Activated naive CD4-positive, alpha-beta T cell treated with anti-CD3 and anti-CD28 coated beads, Interleukin-2, amount 50 U/mL, for 72 hours (primary cell): ENCODE measurements at regions not wholly inside any gene's neighbourhood (a gene's known extent, or its start where the extent isn't known, plus 50 kb on each side); places are given as distances from the start of the nearest gene placed in this dataset.

Experiments
- ATAC-seq, 2 donors: fragments of 150-1000 bp; cut with Tn5 transposase; 2 replicates each; pipeline ENCODE4 v1.10.0; 2021; ENCODE audit warnings: mild to moderate bottlenecking in 2 of 2, moderate library complexity in 2 of 2
- DNase-seq, 2 donors: peaks; one replicate each; pipeline ENCODE4 v3.0.0; 2021 to 2022; ENCODE audit warnings: low spot score in 2 of 2
- H3K27ac Mint-ChIP-seq, 2 donors: one replicate each; pipeline ENCODE4 v1.8.0; 2022; ENCODE audit warnings: mild to moderate bottlenecking in 2 of 2, mixed read lengths in 2 of 2
- H3K36me3 Mint-ChIP-seq, 2 donors: one replicate each; pipeline ENCODE4 v1.8.0; 2022; ENCODE audit warnings: mixed read lengths in 2 of 2
- H3K9me3 Mint-ChIP-seq, 2 donors: one replicate each; pipeline ENCODE4 v1.8.0; 2022; ENCODE audit warnings: mixed read lengths in 2 of 2

DNA sequence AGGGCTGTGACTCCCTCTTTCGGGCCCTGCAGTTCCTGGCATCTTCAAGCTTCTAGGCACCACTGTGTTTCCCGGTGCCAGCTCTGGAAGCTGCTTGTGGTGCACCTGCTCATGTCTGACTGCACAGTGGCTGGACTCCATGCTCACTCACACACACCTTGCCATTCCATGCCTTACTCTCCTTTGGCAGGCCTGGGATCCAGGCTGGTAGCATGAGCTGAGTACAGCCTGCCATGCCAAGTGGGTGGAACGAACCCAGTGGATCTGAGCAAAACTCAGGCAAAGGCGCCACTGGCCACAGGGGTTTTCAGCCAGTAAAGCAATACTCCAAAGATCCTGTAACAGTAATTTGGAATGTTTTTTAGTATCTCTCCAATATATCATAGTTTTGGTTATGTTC is 902.7 kb upstream of the USP15 start:
- DNase-seq, result no peak
- Mint-ChIP-seq H3K27ac (no peak overlapping the region), H3K9me3 (peaks cover 0 to under 1% of the 10 kb centered on the region in 2 donors), H3K36me3 (no peaks in the 10 kb centered on the region)
- no peak for ATAC-seq

DNA sequence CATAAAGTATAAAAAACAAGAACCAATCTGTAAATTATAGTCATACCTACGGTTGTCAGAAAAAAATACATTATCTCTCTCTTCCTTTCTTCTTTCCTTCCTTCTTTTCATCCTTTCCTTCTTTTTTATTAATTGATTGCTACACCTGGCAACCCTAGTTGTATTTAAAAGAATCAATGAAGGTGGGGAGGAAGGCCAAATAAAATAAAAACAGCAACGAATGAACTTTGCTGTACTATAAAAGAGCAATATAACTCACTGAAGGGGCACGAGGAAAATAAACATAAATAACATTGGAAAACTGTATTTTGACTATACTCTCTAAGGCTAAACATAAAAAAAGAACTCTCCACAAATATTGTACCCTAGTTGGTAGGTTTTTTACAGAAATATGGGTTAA is 898.2 kb upstream of the USP15 start:
- H3K36me3 Mint-ChIP-seq, result no peaks in the 10 kb centered on the region
- no peak for ATAC-seq
- peaks cover 0 to 3% of the 10 kb centered on the region in 2 donors for H3K9me3 Mint-ChIP-seq
- no peak for DNase-seq
- no peak overlapping the region for H3K27ac Mint-ChIP-seq

DNA sequence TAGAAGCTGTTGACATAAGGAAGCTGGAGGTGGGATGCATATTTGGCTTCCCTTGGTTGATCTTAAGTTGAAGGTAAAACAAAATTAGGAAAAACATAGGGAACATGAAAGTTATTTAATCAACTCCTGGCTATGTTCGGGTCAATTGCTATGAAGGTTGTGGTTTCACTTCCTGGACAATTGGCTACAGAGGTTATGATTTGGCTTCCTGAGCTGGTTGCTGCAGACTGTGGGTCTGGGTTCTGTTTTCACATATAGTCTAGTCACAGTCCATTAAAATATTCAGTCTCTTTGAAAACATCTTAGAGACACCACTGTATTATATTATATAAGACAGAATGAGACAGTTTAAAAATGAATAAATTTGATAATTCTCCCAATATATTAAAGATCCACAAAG is 895.2 kb upstream of the USP15 start:
- no peaks in the 10 kb centered on the region for H3K36me3 Mint-ChIP-seq
- H3K9me3 Mint-ChIP-seq, result peaks cover 0 to 3% of the 10 kb centered on the region in 2 donors
- peak overlapping the region in 1 of 2 donors; percentile 65 for H3K27ac Mint-ChIP-seq
- no peak for ATAC-seq
- DNase-seq, result no peak

DNA sequence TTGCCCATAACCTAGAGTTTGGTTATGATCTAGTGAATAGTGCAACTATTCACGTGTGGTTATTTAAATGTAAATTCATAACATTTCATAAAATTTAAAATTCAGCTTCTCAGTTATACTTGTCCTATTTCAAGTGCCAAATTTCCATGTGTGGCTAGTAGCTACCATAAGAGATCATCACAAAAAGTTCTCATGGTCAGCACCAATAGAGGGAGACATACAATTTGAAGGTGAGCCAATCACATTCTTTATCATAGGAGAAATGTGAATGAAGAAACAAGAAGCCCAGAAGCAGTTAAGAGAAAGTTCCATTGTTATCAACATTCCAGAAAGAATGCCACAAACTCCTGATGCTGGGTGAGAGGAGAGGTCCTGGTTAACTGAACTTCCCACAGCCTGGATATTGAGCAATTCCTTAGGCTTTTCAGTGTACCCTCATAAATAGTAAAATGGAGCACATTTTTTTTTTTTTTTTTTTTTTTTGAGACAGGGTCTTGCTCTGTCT is 892.9 kb upstream of the USP15 start:
- DNase-seq (no peak), ATAC-seq (no peak)
- Mint-ChIP-seq H3K9me3 (peaks cover 0 to 3% of the 10 kb centered on the region in 2 donors), H3K36me3 (no peaks in the 10 kb centered on the region), H3K27ac (no peak overlapping the region)

DNA sequence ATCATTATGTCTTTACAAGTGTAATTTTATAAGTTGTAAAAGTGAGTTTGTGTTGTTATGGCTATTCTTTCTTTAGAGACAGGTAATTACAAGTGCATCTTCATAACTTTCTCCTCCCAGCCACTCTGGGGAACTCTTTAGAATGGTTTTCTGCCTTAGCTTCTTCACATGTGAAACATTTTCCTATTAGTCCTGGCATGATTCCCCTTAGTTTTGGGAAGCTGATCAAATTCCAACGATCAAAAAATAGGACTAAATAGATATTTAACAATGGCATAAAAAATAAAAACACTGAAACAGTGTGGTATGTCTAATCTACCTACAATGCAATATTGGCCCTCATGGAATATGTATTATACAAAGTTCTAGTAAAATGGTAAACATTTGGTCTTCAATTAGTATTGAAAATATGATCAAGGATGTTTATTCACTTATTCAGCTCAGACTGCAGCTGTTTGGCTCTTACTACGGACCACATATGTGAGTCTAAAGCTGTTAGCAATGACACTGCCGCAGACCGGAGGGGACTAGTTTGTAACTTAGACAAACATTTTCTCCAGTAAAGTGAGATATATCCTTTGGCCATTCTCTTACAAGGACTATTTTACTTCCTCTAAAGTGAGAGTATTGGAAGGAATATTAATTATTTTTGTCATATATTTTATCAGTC is 890.8 kb upstream of the USP15 start:
- Mint-ChIP-seq H3K27ac (no peak overlapping the region), H3K9me3 (no peaks in the 10 kb centered on the region), H3K36me3 (no peaks in the 10 kb centered on the region)
- ATAC-seq (no peak), DNase-seq (no peak)

DNA sequence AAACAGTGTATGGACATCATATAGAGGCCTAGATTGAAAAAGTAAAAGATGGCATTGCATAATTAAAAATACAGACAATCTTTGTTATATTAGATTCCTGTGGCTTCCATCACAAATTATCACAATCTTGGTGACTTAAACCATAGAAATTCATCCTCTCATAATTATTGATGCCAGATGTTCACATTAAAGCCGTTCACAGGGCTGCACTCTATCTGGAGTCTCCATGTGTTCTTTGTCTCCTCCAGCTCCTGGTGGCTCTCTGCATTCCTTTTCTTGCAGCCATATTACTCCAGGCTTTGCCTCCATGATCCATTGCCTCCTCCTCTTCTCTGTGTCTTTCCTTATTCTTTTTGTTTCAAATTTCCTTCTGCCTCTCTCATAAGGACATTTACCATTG is 875.7 kb upstream of the USP15 start:
- Mint-ChIP-seq H3K36me3 (peaks cover 0 to under 1% of the 10 kb centered on the region in 2 donors), H3K9me3 (peaks cover 19 to 22% of the 10 kb centered on the region in 2 donors), H3K27ac (no peak overlapping the region)
- DNase-seq (no peak), ATAC-seq (no peak)

DNA sequence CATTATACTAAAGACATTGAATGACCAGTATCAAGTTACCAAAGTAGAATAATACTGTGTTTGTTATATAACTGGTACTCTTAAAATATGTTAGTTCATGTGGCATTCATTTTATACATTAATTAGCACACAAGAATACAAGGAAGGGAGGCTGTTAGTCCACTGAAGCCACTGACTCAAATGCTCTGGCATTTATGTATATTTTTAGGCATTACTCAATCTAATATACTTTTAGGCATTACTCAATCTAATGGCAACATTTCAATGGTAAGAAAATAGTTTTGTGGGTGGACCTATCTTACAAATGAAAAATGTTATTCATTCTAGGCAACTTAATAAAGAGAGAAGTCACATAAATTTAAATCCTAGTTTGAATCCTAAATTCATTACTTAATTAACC is 874.4 kb upstream of the USP15 start:
- Mint-ChIP-seq H3K27ac (no peak overlapping the region), H3K36me3 (peaks cover 0 to 5% of the 10 kb centered on the region in 2 donors), H3K9me3 (peaks cover 26 to 28% of the 10 kb centered on the region in 2 donors)
- ATAC-seq (no peak), DNase-seq (no peak)

DNA sequence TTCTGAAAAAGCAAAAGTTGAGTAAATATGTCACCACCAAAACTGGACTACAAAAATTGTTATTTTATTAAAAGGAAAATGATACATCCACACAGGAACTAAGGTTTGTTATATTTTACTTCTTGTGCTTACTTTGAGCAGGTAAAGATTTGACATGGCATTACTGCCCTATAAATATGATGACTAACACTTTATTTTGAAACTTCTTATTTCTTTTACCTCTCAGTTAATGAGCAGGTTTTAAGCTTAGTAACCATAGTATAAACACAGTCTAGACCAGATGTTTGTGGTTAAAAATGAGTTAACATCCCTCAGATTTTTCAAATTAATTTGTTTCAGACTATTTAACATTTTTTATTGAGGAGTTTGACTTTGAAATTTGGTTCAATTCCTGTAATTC is 862.5 kb upstream of the USP15 start:
- no peaks in the 10 kb centered on the region for H3K36me3 Mint-ChIP-seq

DNA sequence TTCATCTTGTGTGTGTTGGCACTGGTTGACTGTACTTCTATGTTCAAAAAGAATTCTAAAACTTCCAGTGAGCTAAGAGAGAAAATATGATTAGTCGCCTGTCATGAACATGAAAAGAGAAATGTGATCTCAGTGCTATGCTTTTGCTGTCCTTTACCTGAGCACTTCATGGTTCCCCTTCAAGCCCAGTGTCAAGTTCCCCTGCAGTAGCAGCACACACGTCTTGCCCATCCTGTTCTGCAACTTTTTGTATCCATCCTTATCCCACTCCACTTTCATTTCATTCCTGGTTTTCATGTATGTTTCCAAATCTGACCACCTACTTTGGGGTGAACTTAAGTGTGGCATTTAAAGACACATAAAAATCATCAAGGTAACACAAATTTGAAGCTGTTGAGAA is 848.0 kb upstream of the USP15 start:
- Mint-ChIP-seq H3K9me3 (peaks cover 10 to 19% of the 10 kb centered on the region in 2 donors), H3K27ac (no peak overlapping the region), H3K36me3 (no peaks in the 10 kb centered on the region)
- DNase-seq (no peak), ATAC-seq (no peak)

More for the DNA sequence above, 862.5 kb upstream of the USP15 start:
- peaks cover 11 to 19% of the 10 kb centered on the region in 2 donors for H3K9me3 Mint-ChIP-seq
- ATAC-seq (no peak), DNase-seq (no peak)
- H3K27ac Mint-ChIP-seq, result no peak overlapping the region

DNA sequence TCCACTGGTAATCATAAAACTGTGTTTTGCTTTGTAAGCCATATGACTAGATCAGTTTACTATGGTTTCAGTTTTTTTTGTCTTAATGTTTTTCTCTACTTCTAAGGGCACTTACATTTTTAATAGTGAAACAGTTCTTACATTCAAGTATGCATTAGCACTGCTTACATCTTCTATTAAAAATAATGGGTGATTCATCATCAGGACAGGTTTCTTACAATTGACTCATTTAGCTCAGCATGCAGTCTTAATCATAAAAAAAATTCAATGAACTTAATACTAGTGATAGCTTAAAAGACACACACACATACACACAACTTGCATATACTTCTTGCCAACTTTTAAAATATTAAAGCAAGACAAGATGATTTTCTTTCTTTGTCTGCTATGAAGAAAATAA is 845.7 kb upstream of the USP15 start:
- no peak for DNase-seq
- no peak overlapping the region for H3K27ac Mint-ChIP-seq
- no peak for ATAC-seq
- peaks cover 0 to 11% of the 10 kb centered on the region in 2 donors for H3K9me3 Mint-ChIP-seq
- no peaks in the 10 kb centered on the region for H3K36me3 Mint-ChIP-seq

DNA sequence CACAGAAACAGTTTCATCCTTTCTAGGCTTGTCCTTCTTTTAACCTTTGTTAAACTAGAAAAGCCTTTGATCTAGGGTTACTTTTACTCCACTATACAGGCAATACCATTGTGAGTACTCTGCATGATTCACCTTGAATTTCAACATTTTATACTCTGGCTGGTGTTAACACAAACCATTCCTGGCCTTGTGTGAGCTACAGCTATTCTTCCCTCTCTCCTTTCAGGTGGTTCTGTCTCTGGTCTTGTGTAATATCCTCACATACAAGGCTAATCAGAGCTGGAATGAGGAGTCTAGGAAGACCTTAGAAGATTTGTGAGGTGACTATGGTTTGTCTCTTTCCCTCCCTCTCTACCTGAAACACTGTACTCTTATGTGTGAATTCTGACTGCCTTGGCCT is 837.4 kb upstream of the USP15 start:
- Mint-ChIP-seq H3K27ac (no peak overlapping the region), H3K9me3 (peaks cover 4 to 8% of the 10 kb centered on the region in 2 donors), H3K36me3 (peaks cover 0 to 5% of the 10 kb centered on the region in 2 donors)
- DNase-seq (no peak), ATAC-seq (no peak)

DNA sequence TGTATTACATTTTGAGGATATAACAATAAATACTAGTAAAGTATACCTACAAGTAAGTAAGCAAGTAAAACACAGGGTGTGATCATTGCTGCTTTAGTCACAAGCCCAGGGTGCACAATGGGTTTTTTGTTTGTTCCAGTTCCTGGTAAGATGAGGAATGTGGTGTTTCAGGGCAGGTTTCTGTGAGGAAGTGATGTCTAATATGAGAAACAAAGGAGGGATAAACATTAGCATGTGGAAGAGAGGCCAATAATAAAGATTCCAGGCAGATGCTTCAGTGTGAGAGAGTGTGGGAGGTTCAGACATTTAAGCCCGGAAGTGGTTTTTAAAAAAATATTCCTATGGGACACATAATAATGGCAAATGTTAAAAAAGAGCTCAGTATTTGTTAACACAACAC is 808.1 kb upstream of the USP15 start:
- H3K27ac Mint-ChIP-seq, result no peak overlapping the region
- ATAC-seq (no peak), DNase-seq (no peak)
- H3K9me3 Mint-ChIP-seq, result peaks cover 0 to 5% of the 10 kb centered on the region in 2 donors
- H3K36me3 Mint-ChIP-seq, result no peaks in the 10 kb centered on the region

DNA sequence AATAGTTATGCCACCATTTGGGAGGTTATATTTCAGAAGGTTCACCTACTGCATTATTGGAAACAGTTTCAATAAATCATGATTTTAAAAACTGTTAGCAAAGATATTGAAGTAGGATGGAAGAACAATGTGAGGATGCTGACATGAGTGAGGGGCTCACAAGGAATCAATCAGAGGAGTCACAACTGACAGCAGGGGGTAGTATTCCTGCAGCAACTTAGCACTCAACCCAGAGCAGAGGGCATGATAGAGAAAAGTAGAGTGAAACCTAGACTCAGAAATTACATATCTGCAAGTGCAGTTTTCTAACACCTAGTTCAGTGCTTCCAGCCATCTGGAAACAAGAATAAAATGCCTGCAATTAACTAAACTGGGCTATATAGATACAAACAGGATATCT is 772.5 kb upstream of the USP15 start:
- H3K27ac Mint-ChIP-seq, result no peak overlapping the region
- ATAC-seq (no peak), DNase-seq (no peak)
- H3K9me3 Mint-ChIP-seq, result peaks cover 0 to 14% of the 10 kb centered on the region in 2 donors
- H3K36me3 Mint-ChIP-seq, result no peaks in the 10 kb centered on the region

DNA sequence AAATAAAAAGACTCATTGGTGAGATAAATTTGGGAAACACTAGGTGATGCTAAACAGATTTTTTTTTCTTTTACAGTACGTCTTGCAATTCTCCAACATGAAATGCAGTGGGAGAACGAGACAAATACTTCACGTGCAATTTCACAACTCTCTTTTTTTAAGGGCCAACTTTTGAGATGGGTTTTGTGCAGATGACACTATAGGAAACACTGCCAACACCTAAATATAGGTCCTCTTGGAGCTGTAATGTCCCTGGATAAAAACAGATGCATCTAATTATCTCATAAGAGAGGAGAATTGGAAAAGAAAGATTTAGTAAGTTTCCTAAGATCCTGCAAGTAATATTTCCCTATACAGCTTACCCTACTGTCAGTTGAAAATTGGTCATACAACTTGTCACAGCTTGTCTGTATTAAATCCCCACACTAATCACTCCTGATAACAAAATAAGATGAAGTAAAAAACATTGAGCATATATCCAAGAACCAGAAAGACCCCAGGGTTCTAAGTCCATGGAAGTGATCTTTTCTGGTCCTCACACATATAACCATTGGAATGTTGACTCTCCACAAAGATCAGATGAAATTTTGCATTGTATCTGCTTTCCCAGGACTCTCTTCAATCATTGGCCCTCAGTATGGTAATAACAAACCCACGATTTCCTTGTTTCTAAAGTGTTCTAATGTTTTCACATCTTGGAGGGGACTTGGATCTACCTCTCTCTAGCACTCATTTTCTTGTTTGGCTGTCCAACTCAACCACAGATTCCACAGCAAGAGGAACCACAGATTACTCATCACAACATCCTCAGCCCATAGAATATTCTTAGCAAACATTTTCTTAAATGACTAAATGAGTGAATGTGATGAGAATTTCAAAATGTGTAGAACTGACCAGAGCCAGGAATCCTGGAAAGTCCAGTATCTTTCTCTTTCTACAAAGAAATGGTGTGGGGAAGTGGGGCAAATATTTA is 769.4 kb upstream of the USP15 start:
- ATAC-seq (no peak), DNase-seq (no peak)
- peaks cover 0 to 8% of the 10 kb centered on the region in 2 donors for H3K9me3 Mint-ChIP-seq
- no peak overlapping the region for H3K27ac Mint-ChIP-seq
- H3K36me3 Mint-ChIP-seq, result no peaks in the 10 kb centered on the region

DNA sequence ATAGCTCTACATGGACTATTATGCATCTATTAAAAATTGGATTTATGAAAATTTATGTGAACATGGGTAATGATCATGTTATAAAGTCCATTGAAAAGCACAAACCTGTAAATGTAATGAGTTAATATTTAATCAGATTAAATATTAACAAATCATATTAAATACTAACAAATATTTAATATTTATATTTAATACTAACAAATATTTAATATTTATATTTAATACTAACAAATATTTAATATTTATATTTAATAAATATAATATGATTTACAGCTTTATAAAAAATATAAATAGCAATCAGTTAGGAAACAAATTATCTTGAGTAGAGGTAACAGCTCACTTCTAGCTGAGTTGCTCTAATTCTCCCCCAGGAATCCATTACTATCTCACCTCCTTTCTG is 758.0 kb upstream of the USP15 start:
- Mint-ChIP-seq H3K36me3 (no peaks in the 10 kb centered on the region), H3K27ac (no peak overlapping the region), H3K9me3 (peaks cover 5 to 19% of the 10 kb centered on the region in 2 donors)
- ATAC-seq (no peak), DNase-seq (no peak)

DNA sequence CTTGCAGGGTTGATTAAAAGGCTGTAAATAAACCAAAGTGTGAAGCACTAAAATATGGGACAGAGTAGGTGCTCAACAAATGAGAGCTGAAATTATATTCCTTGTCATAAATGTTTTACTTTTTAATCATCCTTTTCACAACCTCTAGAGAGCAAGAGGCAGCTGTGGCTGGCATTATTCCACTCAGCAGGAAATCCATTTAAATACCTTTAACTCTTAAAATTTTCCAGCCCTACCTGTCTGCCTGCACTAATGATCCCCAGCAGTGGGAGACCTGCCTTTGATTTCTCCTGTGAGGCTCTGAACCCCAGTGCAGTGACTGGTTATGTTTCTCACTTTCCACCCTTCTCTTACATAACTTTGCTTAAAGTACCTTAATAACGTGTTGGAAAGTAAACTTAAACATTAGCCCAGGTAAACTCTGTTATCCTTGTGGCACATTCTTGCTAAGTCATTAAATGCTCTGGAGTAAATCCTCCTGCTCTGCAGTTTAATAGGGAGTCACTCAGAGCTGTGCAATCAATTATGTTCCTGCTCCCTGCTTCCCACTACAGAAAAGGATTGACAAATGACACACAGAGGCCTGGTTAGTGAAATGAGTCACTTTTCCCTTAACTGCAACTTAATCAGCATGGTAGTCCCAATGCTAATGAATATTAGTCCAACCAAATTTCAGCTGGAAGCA is 755.7 kb upstream of the USP15 start:
- Mint-ChIP-seq H3K36me3 (no peaks in the 10 kb centered on the region), H3K27ac (no peak overlapping the region), H3K9me3 (peaks cover 5 to 21% of the 10 kb centered on the region in 2 donors)
- no peak for ATAC-seq
- no peak for DNase-seq

DNA sequence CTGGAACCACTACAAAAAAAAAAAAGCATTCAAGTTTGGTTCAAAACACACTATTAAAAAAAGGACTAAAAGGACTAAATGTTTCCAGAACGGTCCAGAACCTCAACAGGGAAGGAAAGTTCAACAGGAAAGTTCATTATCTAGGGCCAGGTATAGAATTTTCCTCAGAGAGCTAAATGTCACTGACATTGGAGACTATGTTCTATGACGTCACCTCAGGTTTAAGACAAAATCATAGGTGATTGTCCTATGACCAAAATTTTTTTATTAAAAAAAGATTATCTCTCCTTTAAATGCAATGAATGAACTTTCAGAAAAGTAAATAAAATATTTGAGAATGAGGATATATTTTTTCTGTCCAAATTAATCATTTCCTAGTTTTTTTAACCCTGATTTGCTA is 746.7 kb upstream of the USP15 start:
- Mint-ChIP-seq H3K36me3 (no peaks in the 10 kb centered on the region), H3K27ac (no peak overlapping the region), H3K9me3 (peaks cover 0 to 4% of the 10 kb centered on the region in 2 donors)
- ATAC-seq (no peak), DNase-seq (no peak)
